ENCODE measurements at regions not wholly inside any gene's neighbourhood (a gene's known extent, or its start where the extent isn't known, plus 50 kb on each side); places are given as distances from the start of the nearest gene placed in this dataset.

DNA sequence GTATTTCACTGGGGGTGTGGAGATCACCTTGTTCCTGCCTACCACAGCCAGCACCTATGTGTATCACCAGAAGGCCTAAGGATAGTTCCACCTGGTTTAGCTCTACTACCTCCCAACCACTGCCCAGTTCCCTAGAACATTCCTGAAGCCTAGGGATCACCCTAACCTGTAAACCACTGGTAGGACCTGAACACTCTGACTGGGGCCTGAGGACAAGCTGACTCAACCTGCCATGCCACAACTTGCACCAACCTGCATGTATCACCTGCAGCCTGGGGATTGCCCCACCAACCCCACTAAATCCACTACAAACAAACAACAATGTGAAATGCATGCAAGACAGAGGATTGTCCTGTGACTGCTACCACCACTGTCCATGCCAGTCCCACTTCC, 128.1 kb downstream of the KIF2B start:
- DNase-seq = no peak
- H3K9me3 ChIP-seq = no peaks in the 10 kb centered on the region
- H3K4me3 ChIP-seq (ENCODE audit: low read depth, low read length) = no peak overlapping the region
- no peaks in the 10 kb centered on the region for H3K4me1 ChIP-seq
- H3K36me3 ChIP-seq = no peaks in the 10 kb centered on the region
- H3K27me3 ChIP-seq = no peaks in the 10 kb centered on the region
- TF ChIP-seq, protein P1, sequence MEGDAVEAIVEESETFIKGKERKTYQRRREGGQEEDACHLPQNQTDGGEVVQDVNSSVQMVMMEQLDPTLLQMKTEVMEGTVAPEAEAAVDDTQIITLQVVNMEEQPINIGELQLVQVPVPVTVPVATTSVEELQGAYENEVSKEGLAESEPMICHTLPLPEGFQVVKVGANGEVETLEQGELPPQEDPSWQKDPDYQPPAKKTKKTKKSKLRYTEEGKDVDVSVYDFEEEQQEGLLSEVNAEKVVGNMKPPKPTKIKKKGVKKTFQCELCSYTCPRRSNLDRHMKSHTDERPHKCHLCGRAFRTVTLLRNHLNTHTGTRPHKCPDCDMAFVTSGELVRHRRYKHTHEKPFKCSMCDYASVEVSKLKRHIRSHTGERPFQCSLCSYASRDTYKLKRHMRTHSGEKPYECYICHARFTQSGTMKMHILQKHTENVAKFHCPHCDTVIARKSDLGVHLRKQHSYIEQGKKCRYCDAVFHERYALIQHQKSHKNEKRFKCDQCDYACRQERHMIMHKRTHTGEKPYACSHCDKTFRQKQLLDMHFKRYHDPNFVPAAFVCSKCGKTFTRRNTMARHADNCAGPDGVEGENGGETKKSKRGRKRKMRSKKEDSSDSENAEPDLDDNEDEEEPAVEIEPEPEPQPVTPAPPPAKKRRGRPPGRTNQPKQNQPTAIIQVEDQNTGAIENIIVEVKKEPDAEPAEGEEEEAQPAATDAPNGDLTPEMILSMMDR (IDR thresholded peaks at IDR 0.05; ENCODE audit: low read depth, low read length) = no peak

DNA sequence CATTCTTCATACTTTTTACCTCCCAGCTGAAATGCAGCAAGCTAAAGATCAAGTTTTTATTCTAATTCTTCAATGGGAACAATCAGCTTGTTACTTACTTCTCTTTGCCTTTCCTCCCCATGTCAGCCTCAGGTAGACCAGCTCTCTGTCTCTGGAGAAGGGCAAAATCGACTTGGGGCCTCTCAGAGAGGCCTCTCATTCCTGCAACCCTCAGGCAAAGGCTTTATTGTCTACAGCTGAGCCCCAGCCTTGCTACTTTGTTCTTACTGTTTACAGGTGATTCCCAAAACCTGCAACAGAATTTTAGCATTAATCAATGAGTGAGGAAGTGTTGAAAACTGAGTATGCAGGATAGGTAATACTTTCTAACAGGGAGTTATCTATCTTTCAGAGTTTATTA, 148.6 kb downstream of the KIF2B start:
- TF ChIP-seq, protein P1 (IDR thresholded peaks at IDR 0.05; ENCODE audit: low read depth, low read length) = no peak
- no peaks in the 10 kb centered on the region for H3K9me3 ChIP-seq
- H3K27me3 ChIP-seq = no peaks in the 10 kb centered on the region; the same call in 1 of the 2 replicates
- no peak for DNase-seq
- no peak overlapping the region for H3K4me3 ChIP-seq (ENCODE audit: low read depth, low read length)
- no peaks in the 10 kb centered on the region for H3K4me1 ChIP-seq
- no peaks in the 10 kb centered on the region for H3K36me3 ChIP-seq

DNA sequence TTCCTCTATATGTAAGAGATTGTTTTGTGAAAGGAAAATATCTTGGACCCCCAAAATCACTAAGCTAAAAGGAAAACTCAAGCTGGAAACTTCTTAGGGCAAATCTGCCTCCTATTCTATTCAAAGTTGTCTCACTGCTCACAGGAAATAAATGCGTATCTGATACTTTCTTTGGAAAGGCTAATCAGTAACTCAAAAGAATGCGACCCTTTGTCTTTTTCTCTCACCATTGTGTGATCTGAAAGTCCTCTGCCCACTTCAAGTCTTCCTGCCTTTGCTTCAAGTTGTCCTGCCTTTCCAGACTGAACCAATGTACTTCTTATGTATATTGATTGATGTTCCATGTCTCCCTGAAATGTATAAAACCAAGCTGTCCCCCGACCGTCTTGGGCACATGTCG, 157.3 kb downstream of the KIF2B start:
- H3K4me1 ChIP-seq = no peaks in the 10 kb centered on the region

DNA sequence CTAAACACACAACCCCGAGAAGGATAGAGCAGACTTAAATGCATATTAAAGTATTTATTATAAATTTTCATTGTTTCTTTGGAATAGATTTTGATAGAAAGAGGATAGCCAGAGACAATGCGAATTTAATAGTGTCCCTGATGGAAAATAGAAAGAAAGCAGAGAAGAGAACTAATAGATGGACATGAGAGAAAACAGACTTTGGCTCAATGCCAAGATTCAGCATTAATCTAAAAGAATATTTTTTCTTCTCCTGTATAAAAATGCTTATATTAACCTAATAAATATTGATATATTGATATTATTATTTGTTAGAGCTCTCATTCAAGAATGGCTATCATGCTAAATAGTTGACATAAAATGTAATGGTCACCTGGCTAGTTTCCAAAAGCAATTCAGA, 173.4 kb downstream of the KIF2B start:
- H3K4me1 ChIP-seq = no peaks in the 10 kb centered on the region
- H3K36me3 ChIP-seq = no peaks in the 10 kb centered on the region
- no peaks in the 10 kb centered on the region for H3K9me3 ChIP-seq
- H3K27me3 ChIP-seq = peaks cover 3% of the 10 kb centered on the region; the same call in 1 of the 2 replicates
- TF ChIP-seq, protein P1 (IDR thresholded peaks at IDR 0.05; ENCODE audit: low read depth, low read length) = no peak
- no peak overlapping the region for H3K4me3 ChIP-seq (ENCODE audit: low read depth, low read length)
- DNase-seq = no peak

More for the DNA sequence above, 157.3 kb downstream of the KIF2B start:
- H3K9me3 ChIP-seq = no peaks in the 10 kb centered on the region
- no peak for DNase-seq
- TF ChIP-seq, protein P1 (IDR thresholded peaks at IDR 0.05; ENCODE audit: low read depth, low read length) = no peak
- no peaks in the 10 kb centered on the region for H3K36me3 ChIP-seq
- H3K27me3 ChIP-seq = no peaks in the 10 kb centered on the region; the same call in 1 of the 2 replicates
- H3K4me3 ChIP-seq (ENCODE audit: low read depth, low read length) = no peak overlapping the region

DNA sequence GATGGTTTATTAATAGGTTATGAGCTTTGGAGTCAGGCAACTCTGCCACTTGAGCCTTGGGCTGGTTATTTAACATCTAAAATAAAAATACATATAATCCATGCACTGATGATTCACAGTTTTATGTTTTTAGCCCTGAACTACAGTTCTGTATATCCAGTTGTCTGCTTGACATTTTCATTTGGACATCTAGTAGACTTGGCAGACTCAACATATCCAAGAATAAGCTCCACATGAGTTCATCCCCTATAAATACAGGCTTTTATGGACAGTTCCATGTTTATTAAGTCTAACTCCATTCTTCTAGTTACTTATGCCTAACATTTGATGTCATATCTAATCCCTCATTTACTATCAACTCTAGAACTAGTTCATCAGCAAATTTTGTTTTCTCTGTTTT, 174.2 kb downstream of the KIF2B start:
- TF ChIP-seq, protein P1 (IDR thresholded peaks at IDR 0.05; ENCODE audit: low read depth, low read length) = no peak
- H3K27me3 ChIP-seq = no peaks in the 10 kb centered on the region
- no peak for DNase-seq

DNA sequence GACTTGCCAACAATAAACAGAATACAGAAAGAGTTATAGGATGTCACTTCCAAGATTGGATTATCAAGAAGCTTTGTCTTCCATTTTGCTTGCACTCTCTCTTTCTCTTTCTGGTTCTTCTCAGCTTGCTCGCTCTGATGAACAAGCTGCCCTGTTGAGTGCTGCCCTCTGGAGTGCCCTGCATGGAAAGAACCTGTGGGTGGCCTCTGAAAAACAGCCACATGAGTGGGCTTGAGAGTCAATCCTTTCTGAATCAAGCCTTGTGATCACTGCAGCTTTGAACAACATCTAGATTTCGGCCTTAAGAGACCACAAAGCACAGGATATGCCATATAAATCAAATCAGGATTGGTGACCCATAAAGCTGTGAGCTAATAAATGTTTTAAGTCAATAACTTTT, 185.1 kb downstream of the KIF2B start:
- no peak for DNase-seq
- no peaks in the 10 kb centered on the region for H3K36me3 ChIP-seq
- H3K27me3 ChIP-seq = no peaks in the 10 kb centered on the region
- no peaks in the 10 kb centered on the region for H3K9me3 ChIP-seq
- TF ChIP-seq, protein P1 (IDR thresholded peaks at IDR 0.05; ENCODE audit: low read depth, low read length) = no peak; the same call in 1 of the 2 replicates
- H3K4me3 ChIP-seq (ENCODE audit: low read depth, low read length) = no peak overlapping the region
- no peaks in the 10 kb centered on the region for H3K4me1 ChIP-seq

More for the DNA sequence above, 174.2 kb downstream of the KIF2B start:
- Histone ChIP-seq H3K4me3 (ENCODE audit: low read depth, low read length) (no peak overlapping the region), H3K36me3 (no peaks in the 10 kb centered on the region), H3K9me3 (no peaks in the 10 kb centered on the region), H3K4me1 (no peaks in the 10 kb centered on the region)
